GM13977 (cell line): ENCODE measurements at regions not wholly inside any gene's neighbourhood (a gene's known extent, or its start where the extent isn't known, plus 50 kb on each side); places are given as distances from the start of the nearest gene placed in this dataset.
"Not testable (repeated sequence)": the region's sequence is repeated elsewhere in the genome, so short reads cannot be mapped to it uniquely, and the experiment has no call there.

Experiments
- DNase-seq: peaks from one replicate; pipeline ENCODE4 v3.0.0; 2012; ENCODE audit warnings: low spot score
- in situ Hi-C: fragments of 300-500 bp; cut with MboI; formaldehyde crosslinking; loops from one replicate; pipeline ENCODE4 v1.12.0; 2022; ENCODE audit warnings: low sequenced_read_pairs, low pct_unique_long_range_greater_than_20kb, mixed read lengths, inconsistent platforms; ENCODE audit not compliant: unreplicated experiment
- TF ChIP-seq, protein P1 (sequence below): IDR thresholded peaks from 2 replicates; pipeline ENCODE4 v1.5.1; 2012; ENCODE audit warnings: mild to moderate bottlenecking, control low read depth; ENCODE audit not compliant: insufficient read depth; ENCODE audit errors: extremely low read depth, missing control alignments

DNA sequence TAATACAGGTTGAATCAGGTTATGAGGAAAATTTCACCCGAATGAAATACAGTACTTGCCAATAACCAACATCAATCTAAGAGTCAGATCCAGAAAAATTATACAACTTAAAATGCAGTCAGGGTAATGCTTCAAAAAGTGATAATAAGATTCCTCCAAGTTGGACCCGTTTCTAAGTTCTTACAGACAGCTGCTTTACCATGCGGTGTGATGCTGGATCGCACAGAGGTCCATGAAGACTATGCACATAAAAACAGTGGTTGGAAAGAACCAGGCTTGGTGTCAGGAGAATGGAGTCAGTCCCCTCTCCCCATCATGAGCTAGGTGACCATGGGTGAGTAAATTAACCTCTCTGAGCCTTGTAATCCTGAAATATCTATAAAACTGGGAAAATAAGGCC lies 261.3 kb downstream of the QDPR start:
- in situ Hi-C loops: no loop called here
- DNase-seq: no peak
- TF ChIP-seq, protein P1, sequence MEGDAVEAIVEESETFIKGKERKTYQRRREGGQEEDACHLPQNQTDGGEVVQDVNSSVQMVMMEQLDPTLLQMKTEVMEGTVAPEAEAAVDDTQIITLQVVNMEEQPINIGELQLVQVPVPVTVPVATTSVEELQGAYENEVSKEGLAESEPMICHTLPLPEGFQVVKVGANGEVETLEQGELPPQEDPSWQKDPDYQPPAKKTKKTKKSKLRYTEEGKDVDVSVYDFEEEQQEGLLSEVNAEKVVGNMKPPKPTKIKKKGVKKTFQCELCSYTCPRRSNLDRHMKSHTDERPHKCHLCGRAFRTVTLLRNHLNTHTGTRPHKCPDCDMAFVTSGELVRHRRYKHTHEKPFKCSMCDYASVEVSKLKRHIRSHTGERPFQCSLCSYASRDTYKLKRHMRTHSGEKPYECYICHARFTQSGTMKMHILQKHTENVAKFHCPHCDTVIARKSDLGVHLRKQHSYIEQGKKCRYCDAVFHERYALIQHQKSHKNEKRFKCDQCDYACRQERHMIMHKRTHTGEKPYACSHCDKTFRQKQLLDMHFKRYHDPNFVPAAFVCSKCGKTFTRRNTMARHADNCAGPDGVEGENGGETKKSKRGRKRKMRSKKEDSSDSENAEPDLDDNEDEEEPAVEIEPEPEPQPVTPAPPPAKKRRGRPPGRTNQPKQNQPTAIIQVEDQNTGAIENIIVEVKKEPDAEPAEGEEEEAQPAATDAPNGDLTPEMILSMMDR: no peak

DNA sequence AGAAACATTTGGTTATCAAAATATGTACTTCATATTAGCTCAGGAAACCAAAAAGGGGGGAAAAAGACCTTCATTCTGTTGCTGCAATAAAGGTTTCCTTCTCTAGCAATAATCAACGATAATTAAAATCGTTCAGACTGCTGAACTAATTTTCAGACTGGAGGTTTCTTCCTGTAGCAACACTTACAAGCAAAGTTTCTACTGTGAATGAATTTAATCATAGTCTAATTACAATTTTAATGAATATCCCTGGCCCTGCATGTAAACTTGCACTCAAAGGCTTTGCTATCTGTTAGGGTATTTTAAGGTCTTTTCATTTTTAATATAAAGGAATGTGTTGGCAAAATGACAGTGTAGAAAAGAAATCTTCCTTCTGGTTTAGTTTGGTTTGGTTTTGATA lies 265.2 kb downstream of the QDPR start:
- TF ChIP-seq, protein P1: no peak
- no peak for DNase-seq
- in situ Hi-C loops: no loop called here

DNA sequence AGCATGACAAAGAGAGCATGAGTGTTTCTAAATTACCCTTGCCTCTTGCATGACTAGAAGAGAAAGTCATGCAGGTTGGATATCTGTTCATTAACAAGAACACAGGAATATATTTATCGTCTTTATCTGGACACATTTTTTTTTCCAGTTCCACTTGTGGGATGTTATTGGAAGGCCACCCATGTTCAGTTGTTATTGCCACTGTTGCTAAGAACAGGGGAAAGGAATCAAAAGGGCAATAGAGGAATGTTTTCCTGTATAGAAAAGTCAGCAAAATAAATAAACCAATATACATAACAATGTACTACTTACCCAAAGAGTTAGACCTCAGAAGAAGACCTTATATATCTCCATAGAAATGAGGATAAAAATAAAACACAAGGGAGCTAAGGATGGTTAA lies 270.1 kb downstream of the QDPR start:
- no peak for DNase-seq
- TF ChIP-seq, protein P1: no peak
- in situ Hi-C loops: no loop called here

DNA sequence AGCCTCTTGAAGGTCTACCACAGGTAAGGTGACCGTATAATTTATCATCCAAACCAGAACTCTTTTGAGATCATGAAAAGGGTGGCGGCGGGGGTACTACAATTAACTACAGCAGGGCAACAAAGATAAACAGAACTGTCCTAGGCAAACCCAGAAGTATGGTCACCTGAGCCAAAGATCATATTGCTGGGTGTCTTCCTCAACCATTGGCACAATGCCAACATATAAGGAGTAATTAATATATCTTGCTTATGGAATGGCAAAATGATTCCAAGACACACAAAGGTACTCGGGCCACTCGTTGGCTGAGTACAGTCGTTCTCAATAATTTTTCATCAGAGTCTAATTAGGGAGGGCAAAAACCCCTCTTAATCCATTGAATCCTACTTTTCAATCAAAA lies 273.3 kb downstream of the QDPR start:
- in situ Hi-C loops: no loop called here
- no peak for DNase-seq
- TF ChIP-seq, protein P1: no peak

DNA sequence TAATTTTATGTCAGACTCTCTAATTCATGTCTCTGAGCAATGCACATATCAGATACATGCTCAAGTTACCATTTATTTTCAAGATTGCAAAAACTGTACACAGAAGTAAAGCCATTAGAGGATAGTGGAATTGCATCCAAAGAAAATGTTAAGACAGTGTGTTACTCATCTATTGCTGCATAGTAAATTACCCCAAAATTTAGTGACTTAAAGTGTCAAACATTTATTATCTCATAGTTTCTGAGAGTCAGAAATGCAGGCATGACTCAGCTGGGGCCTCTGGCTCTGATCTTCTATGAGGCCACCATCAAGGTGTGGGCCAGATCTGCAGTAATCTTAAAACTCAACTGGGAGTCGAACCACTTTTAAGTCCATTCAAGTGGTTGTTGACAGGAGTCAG lies 275.2 kb downstream of the QDPR start:
- TF ChIP-seq, protein P1: no peak
- DNase-seq: no peak
- in situ Hi-C loops: no loop called here

DNA sequence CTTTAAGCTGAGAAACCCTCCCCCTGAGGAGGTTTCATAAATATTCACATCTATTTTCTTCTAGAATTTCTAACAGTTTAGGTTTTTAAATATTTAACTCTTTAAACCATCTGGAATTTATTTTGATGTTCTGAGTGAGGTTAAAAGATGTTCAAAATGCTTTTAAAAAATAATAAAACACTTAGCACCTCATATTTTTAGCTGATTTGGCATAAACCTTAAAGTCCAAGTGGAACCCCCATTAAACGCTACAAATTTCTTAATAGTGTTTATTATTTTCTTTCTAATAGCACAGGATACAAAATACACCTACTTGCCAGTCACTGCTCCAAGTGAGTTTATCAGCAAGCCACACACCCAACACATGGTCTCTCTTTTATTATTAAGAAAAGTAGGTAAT lies 277.2 kb downstream of the QDPR start:
- DNase-seq: no peak
- TF ChIP-seq, protein P1: no peak
- in situ Hi-C loops: no loop called here

DNA sequence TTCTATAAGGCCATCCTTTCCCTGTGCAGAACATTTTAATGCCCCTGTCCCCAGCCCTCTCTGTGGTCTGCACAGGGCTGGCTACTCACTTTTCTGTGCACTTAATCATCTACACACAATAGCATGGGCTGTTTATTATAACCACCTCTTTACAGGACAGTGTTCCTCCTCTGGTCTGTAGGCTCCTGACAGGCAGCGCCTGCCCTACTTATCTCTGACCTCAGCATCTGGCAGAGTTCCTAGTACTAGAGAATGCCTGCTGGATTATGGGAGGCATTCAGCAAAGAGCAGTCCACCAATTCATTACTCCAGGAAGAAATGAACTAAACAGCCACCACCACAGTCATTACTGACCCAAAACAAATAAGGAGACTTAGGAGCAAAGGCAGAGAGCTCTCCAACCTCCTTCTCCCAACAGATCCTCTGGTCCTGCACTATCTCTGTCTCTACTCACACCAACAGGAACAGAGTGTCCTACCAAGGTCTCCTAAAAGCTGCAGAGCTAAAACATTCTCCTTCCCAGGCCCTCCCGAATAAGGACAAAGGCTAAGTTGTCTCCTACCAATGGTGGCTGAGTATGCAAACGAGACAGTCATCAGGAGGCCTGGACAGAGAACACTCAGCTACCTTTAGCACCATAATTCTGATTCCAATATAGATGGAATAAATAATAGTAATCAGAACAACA lies 279.2 kb downstream of the QDPR start:
- DNase-seq: no peak
- in situ Hi-C loops: no loop called here
- TF ChIP-seq, protein P1: no peak

DNA sequence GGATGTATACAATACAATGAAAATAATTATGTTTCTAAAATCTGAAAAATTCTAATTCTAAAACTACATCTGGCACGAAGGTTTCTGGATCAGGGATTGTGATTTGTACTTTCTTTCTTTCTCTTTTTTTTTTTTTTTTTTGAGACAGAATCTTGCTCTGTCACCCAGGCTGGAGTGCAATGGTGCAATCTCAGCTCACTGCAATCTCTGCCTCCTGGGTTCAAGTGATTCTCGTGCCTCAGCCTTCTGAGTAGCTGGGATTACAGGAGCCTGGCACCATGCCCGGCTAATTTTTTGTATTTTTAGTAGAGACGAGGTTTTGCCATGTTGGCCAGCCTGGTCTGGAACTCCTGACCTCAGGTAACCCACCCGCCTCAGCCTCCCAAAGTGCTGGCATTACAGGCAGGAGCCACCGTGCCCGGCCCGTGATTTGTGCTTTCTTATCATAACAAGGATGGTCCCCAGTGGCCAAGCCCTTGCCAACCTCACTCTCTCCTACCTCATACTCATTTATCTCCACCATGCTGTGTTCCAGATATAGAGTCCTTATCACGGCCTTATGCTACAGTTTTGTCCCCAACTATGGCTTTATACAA lies 279.9 kb downstream of the QDPR start:
- in situ Hi-C loops, DNase-seq: not testable (repeated sequence)
